ENCODE measurements at regions not wholly inside any gene's neighbourhood (a gene's known extent, or its start where the extent isn't known, plus 50 kb on each side); places are given as distances from the start of the nearest gene placed in this dataset.

DNA sequence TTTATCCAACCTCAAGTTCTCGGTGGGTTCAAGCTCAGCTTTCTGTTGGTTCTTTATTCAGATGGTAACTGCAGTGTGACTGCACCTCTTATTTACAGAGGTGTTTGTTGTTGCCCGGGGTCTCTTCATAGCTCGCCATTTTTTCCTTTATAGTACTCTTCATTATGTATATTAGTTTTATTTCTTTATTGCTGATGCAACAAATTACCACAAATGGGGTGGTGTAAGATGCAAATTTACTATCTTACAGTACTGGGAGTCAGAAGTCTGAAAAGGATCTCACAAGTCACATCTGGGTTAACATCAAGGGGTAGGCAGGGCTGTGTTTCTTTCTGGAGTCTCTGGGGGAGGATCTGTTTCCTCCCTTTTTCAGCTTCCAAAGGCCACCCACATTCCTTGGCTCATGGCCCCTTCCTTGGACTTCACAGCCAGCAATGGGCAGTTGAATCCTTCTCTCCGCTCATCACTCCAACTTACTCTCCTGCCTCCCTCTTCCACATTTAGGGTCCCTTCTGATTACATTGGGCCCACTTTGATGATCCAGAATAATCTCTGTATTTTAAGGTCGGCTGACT is 241.2 kb downstream of the HAPSTR1 start:
- H3K4me3 ChIP-seq (ENCODE audit: low read depth, low read length) = no peak overlapping the region
- DNase-seq (ENCODE audit: low read depth) = no peak
- in situ Hi-C loops (cut with HindIII; ENCODE audit: low sequenced_read_pairs) = no loop called here
- TF ChIP-seq, protein P1, sequence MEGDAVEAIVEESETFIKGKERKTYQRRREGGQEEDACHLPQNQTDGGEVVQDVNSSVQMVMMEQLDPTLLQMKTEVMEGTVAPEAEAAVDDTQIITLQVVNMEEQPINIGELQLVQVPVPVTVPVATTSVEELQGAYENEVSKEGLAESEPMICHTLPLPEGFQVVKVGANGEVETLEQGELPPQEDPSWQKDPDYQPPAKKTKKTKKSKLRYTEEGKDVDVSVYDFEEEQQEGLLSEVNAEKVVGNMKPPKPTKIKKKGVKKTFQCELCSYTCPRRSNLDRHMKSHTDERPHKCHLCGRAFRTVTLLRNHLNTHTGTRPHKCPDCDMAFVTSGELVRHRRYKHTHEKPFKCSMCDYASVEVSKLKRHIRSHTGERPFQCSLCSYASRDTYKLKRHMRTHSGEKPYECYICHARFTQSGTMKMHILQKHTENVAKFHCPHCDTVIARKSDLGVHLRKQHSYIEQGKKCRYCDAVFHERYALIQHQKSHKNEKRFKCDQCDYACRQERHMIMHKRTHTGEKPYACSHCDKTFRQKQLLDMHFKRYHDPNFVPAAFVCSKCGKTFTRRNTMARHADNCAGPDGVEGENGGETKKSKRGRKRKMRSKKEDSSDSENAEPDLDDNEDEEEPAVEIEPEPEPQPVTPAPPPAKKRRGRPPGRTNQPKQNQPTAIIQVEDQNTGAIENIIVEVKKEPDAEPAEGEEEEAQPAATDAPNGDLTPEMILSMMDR (IDR thresholded peaks at IDR 0.05; ENCODE audit: low read depth, low read length, missing control alignments) = no peak

GRCh38 chr16:9333469-9333868 is 242.0 kb downstream of the HAPSTR1 start:
- DNase-seq (ENCODE audit: low read depth) = no peak
- TF ChIP-seq, protein P1 (IDR thresholded peaks at IDR 0.05; ENCODE audit: low read depth, low read length, missing control alignments) = no peak
- in situ Hi-C loops (cut with HindIII; ENCODE audit: low sequenced_read_pairs) = no loop called here
- no peak overlapping the region for H3K4me3 ChIP-seq (ENCODE audit: low read depth, low read length)

DNA sequence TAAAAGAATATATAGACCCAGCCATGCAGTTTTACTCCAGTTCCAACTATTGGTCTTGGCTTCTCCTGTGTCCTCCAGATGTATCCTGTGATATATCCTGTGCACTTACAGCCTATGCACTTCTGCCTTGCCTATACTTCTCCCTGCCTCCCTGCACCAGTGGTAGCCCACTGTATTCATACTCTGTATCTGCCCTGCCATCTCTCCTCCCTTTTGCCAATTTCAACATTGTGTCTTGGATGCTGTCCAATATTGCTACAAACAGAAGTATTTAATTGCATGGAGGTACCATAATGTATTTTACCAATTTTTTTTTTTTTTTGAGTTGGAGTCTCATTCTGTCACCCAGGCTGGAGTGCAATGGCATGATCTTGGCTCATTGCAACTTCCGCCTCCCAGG is 242.7 kb downstream of the HAPSTR1 start:
- H3K4me3 ChIP-seq (ENCODE audit: low read depth, low read length) = no peak overlapping the region
- in situ Hi-C loops (cut with HindIII; ENCODE audit: low sequenced_read_pairs) = no loop called here
- DNase-seq (ENCODE audit: low read depth) = no peak
- TF ChIP-seq, protein P1 (IDR thresholded peaks at IDR 0.05; ENCODE audit: low read depth, low read length, missing control alignments) = no peak

- no peak overlapping the region for H3K4me3 ChIP-seq (ENCODE audit: low read depth, low read length)
- in situ Hi-C loops (cut with HindIII; ENCODE audit: low sequenced_read_pairs) = no loop called here
- TF ChIP-seq, protein P1 (IDR thresholded peaks at IDR 0.05; ENCODE audit: low read depth, low read length, missing control alignments) = no peak
- no peak for DNase-seq (ENCODE audit: low read depth)
Observed at GRCh38 chr16:9337308-9338032, 246.0 kb downstream of the HAPSTR1 start.

DNA sequence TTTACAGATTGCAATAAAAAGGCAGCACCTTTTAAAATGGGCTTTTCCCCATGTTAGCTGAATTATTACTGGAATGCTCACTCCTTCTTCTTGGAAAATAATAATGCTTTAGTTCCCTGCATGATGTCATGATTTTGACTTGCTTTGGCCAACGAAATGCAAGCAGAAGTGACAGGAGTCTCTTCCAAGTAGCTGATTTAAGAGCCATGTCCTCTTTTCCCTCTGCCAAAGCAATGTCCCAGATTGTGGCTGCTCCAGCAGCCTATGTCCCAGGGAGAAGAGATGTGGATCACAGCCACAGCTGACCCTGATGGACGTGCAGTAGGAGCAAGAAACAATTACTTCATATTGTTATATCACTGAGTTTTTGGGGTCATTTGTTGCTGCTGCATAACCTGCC is 246.6 kb downstream of the HAPSTR1 start:
- in situ Hi-C loops (cut with HindIII; ENCODE audit: low sequenced_read_pairs) = no loop called here
- H3K4me3 ChIP-seq (ENCODE audit: low read depth, low read length) = no peak overlapping the region
- TF ChIP-seq, protein P1 (IDR thresholded peaks at IDR 0.05; ENCODE audit: low read depth, low read length, missing control alignments) = no peak
- DNase-seq (ENCODE audit: low read depth) = no peak

GRCh38 chr16:9338510-9338909 is 247.1 kb downstream of the HAPSTR1 start:
- DNase-seq (ENCODE audit: low read depth) = no peak
- in situ Hi-C loops (cut with HindIII; ENCODE audit: low sequenced_read_pairs) = no loop called here
- no peak overlapping the region for H3K4me3 ChIP-seq (ENCODE audit: low read depth, low read length)
- TF ChIP-seq, protein P1 (IDR thresholded peaks at IDR 0.05; ENCODE audit: low read depth, low read length, missing control alignments) = no peak

All from astrocyte of the cerebellum (primary cell).